GM23248 (cell line): ENCODE measurements at regions not wholly inside any gene's neighbourhood (a gene's known extent, or its start where the extent isn't known, plus 50 kb on each side); places are given as distances from the start of the nearest gene placed in this dataset.

Source experiments
- EZH2 ChIP-seq: fragments of 200-600 bp; sonication (generic); IDR thresholded peaks from 2 replicates; pipeline ENCODE4 v1.6.1; 2018; ENCODE audit warnings: antibody characterized with exemption, mild to moderate bottlenecking; ENCODE audit not compliant: insufficient read depth, poor library complexity, severe bottlenecking
- EZH2phosphoT487 ChIP-seq: fragments of 200-600 bp; sonication (generic); IDR thresholded peaks from 2 replicates; pipeline ENCODE4 v1.6.1; 2018; ENCODE audit warnings: antibody characterized with exemption, moderate library complexity, mild to moderate bottlenecking, low read depth; ENCODE audit not compliant: insufficient read depth

DNA sequence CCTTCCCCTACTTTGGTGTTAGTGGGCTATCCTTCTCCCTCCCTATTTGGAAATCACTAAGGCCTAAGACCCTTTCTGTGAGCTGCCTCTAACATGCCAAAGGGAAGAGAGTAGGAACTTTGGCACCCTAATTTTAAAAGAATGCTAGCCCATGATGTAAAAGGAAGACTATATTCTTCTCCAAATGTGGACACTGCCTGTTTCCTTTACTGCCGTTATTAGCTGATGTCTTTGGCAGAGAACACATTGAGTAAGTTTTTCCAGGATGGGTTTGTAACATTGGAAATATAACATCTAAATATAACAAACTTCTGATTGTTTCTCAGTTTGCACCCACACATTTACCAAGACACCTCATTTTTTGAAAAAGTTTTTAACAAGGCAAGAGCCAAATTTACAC is 56.9 kb upstream of the TNKS2 start:
- no peak for TF ChIP-seq EZH2phosphoT487
- no peak for TF ChIP-seq EZH2
